ENCODE measurements at regions not wholly inside any gene's neighbourhood (a gene's known extent, or its start where the extent isn't known, plus 50 kb on each side); places are given as distances from the start of the nearest gene placed in this dataset.

GRCh38 chr7:65279795-65280194 is 93.9 kb upstream of the ZNF92 start:
- TF ChIP-seq CTCF (IDR thresholded peaks at IDR 0.05) (no peak), POLR2A (IDR thresholded peaks at IDR 0.05) (no peak)

All from lower leg skin (tissue), 3 donors.